ENCODE measurements at regions not wholly inside any gene's neighbourhood (a gene's known extent, or its start where the extent isn't known, plus 50 kb on each side); places are given as distances from the start of the nearest gene placed in this dataset.

GRCh38 chr7:412313-412710 is 107.3 kb downstream of the PDGFA start:
- TF ChIP-seq CTCF (IDR thresholded peaks at IDR 0.05; ENCODE audit: borderline replicate concordance, extremely low read depth, low read length, poor library complexity, severe bottlenecking), result no peak
- no peak for TF ChIP-seq EZH2 (IDR thresholded peaks at IDR 0.05; ENCODE audit: borderline replicate concordance, low read depth, low read length, severe bottlenecking)
